ENCODE measurements at regions not wholly inside any gene's neighbourhood (a gene's known extent, or its start where the extent isn't known, plus 50 kb on each side); places are given as distances from the start of the nearest gene placed in this dataset.

DNA sequence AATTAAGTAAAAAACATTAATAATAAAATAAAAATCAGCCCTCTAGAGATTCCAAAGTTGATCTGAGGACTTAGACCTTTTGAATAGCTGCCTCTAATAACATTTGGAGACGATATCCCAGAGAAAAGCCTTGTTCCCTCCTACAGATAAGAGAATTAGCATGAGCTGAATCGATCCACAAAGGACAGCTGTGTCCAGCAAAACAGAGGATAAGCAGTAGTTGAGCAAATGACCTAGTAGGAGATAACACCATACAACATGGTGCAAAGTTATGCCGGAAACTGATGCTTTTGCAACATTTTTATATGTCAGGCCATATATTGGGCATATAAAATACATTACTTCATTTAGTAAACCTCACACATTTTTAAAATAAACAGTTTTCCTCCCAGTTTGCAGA, 212.2 kb upstream of the PRR16 start:
- TF ChIP-seq, protein P1, sequence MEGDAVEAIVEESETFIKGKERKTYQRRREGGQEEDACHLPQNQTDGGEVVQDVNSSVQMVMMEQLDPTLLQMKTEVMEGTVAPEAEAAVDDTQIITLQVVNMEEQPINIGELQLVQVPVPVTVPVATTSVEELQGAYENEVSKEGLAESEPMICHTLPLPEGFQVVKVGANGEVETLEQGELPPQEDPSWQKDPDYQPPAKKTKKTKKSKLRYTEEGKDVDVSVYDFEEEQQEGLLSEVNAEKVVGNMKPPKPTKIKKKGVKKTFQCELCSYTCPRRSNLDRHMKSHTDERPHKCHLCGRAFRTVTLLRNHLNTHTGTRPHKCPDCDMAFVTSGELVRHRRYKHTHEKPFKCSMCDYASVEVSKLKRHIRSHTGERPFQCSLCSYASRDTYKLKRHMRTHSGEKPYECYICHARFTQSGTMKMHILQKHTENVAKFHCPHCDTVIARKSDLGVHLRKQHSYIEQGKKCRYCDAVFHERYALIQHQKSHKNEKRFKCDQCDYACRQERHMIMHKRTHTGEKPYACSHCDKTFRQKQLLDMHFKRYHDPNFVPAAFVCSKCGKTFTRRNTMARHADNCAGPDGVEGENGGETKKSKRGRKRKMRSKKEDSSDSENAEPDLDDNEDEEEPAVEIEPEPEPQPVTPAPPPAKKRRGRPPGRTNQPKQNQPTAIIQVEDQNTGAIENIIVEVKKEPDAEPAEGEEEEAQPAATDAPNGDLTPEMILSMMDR (IDR thresholded peaks at IDR 0.05), result no peak
- TF ChIP-seq POLR2A (IDR thresholded peaks at IDR 0.05), result no peak
